ENCODE measurements at regions not wholly inside any gene's neighbourhood (a gene's known extent, or its start where the extent isn't known, plus 50 kb on each side); places are given as distances from the start of the nearest gene placed in this dataset.

- TF ChIP-seq POLR2A (IDR thresholded peaks at IDR 0.05; ENCODE audit: borderline replicate concordance, extremely low read depth, insufficient read depth, insufficient read length) (no peak), YY1 (IDR thresholded peaks at IDR 0.05; ENCODE audit: extremely low read depth, insufficient replicate concordance, low read depth, low read length) (no peak), CTCF (IDR thresholded peaks at IDR 0.05 in 2 of 3, conservative IDR thresholded peaks at IDR 0.05 in 1 of 3; ENCODE audit: borderline replicate concordance in 1 of 3, insufficient read depth in 1 of 3, low read depth in 2 of 3, low read length in 2 of 3) (no peak), ELF1 (IDR thresholded peaks at IDR 0.05; ENCODE audit: borderline replicate concordance, low read depth) (no peak), REST (IDR thresholded peaks at IDR 0.05; ENCODE audit: low read depth) (no peak), ZBTB33 (IDR thresholded peaks at IDR 0.05; ENCODE audit: extremely low read depth, insufficient replicate concordance, low read length) (no peak), RAD21 (IDR thresholded peaks at IDR 0.05; ENCODE audit: low read depth) (no peak), SP1 (IDR thresholded peaks at IDR 0.05; ENCODE audit: low read depth) (no peak), POLR2AphosphoS5 (IDR thresholded peaks at IDR 0.05; ENCODE audit: low read depth, low read length) (no peak), JUND (IDR thresholded peaks at IDR 0.05) (no peak), SIN3A (IDR thresholded peaks at IDR 0.05; ENCODE audit: low read depth) (no peak), ZNF274 (IDR thresholded peaks at IDR 0.05; ENCODE audit: low read depth, low read length) (no peak), EZH2 (IDR thresholded peaks at IDR 0.05) (no peak)
Observed at GRCh38 chr10:8951440-8952089, 897.1 kb downstream of the GATA3 start.

All from HCT116 (cell line).